PC-3 (cell line): ENCODE measurements at regions not wholly inside any gene's neighbourhood (a gene's known extent, or its start where the extent isn't known, plus 50 kb on each side); places are given as distances from the start of the nearest gene placed in this dataset.

Source experiments
- ATAC-seq: fragments of 200-7000 bp; cut with Tn5 transposase; 2 replicates; pipeline ENCODE4 v1.9.1; 2020; ENCODE audit warnings: mild to moderate bottlenecking, moderate library complexity
- BruUV-seq: library from RNA; stranded (reverse); fragments of 400-500 nt; replicated peaks from 2 replicates; lab custom pipeline; 2021; lab: Mats Ljungman, UMichigan
- CTCF ChIA-PET: fragments of 300-600 bp; sonication (Branson Sonifier 250); formaldehyde crosslinking; loops from one replicate; lab custom pipeline; 2022; ENCODE audit warnings: antibody characterized with exemption; lab: Charles Lee
- POLR2A ChIA-PET: fragments of 300-600 bp; sonication (Branson Sonifier 250); formaldehyde crosslinking; loops from one replicate; lab custom pipeline; 2022; ENCODE audit warnings: antibody characterized with exemption; ENCODE audit not compliant: unreplicated experiment; lab: Charles Lee
- DNase-seq: peaks from one replicate; pipeline ENCODE4 v3.0.0-alpha.2; 2015
- H2AFZ ChIP-seq: fragments of 300-600 bp; sonication (generic); 2 replicates; pipeline ENCODE4 v1.6.0; 2016; ENCODE audit warnings: antibody characterized with exemption, low read length
- H3F3A ChIP-seq: fragments of 300-600 bp; sonication (generic); one replicate; pipeline ENCODE4 v1.6.0; 2017; ENCODE audit warnings: antibody characterized with exemption, low read length, control low read depth, mild to moderate bottlenecking; ENCODE audit not compliant: unreplicated experiment
- H3K27ac ChIP-seq: fragments of 300-600 bp; sonication (generic); 2 replicates; pipeline ENCODE4 v1.5.1; 2016; ENCODE audit warnings: mild to moderate bottlenecking, low read length
- H3K27me3 ChIP-seq: fragments of 300-600 bp; sonication (generic); 2 replicates; pipeline ENCODE4 v1.6.1; 2016; ENCODE audit warnings: low read length, mixed read lengths
- H3K36me3 ChIP-seq: fragments of 300-600 bp; sonication (generic); 2 replicates; pipeline ENCODE4 v1.6.1; 2016; ENCODE audit warnings: low read depth, mixed run types, low read length, mixed read lengths
- H3K4me1 ChIP-seq: fragments of 300-600 bp; sonication (generic); 2 replicates; pipeline ENCODE4 v1.5.1; 2016; ENCODE audit warnings: low read length; ENCODE audit not compliant: insufficient read depth
- H3K4me2 ChIP-seq: fragments of 300-600 bp; sonication (generic); 2 replicates; pipeline ENCODE4 v1.6.0; 2016; ENCODE audit warnings: low read length
- H3K4me3 ChIP-seq: fragments of 300-600 bp; sonication (generic); 2 replicates; pipeline ENCODE4 v1.5.1; 2016; ENCODE audit warnings: mild to moderate bottlenecking, low read length, mixed read lengths
- H3K79me2 ChIP-seq: fragments of 300-600 bp; sonication (generic); 2 replicates; pipeline ENCODE4 v1.6.1; 2017; ENCODE audit warnings: low read length, mixed read lengths
- H3K9ac ChIP-seq: fragments of 300-600 bp; sonication (generic); 2 replicates; pipeline ENCODE4 v1.6.0; 2016; ENCODE audit warnings: mild to moderate bottlenecking, low read length
- H3K9me2 ChIP-seq: fragments of 300-600 bp; sonication (generic); replicated peaks from 2 replicates; pipeline ENCODE4 v1.6.1; 2016; ENCODE audit warnings: mixed run types, low read length, mixed read lengths
- H3K9me3 ChIP-seq: fragments of 300-600 bp; sonication (generic); 2 replicates; pipeline ENCODE4 v1.6.1; 2016; ENCODE audit warnings: low read length, mixed read lengths
- H4K20me1 ChIP-seq: fragments of 300-600 bp; sonication (generic); 2 replicates; pipeline ENCODE4 v1.6.1; 2016; ENCODE audit warnings: low read length, mixed read lengths
- EZH2 ChIP-seq: fragments of 300-600 bp; sonication (generic); IDR thresholded peaks from one replicate; pipeline ENCODE4 v1.6.1; 2017; ENCODE audit warnings: antibody characterized with exemption, mild to moderate bottlenecking, low read length; ENCODE audit not compliant: unreplicated experiment
- EZH2phosphoT487 ChIP-seq: fragments of 300-600 bp; sonication (generic); IDR thresholded peaks from 2 replicates; pipeline ENCODE4 v1.6.1; 2018; ENCODE audit warnings: mild to moderate bottlenecking, antibody characterized with exemption, low read length, borderline replicate concordance
- intact Hi-C: fragments of 100-400 bp; cut with micrococcal nuclease; formaldehyde crosslinking; loops from 2 replicates; pipeline ENCODE4 v1.9.0; 2023
- TF ChIP-seq, protein P1 (sequence below): fragments of 300-600 bp; sonication (generic); conservative IDR thresholded peaks from 2 replicates; pipeline ENCODE4 v1.5.1; 2017; ENCODE audit warnings: antibody characterized with exemption, low read depth, mild to moderate bottlenecking, low read length

DNA sequence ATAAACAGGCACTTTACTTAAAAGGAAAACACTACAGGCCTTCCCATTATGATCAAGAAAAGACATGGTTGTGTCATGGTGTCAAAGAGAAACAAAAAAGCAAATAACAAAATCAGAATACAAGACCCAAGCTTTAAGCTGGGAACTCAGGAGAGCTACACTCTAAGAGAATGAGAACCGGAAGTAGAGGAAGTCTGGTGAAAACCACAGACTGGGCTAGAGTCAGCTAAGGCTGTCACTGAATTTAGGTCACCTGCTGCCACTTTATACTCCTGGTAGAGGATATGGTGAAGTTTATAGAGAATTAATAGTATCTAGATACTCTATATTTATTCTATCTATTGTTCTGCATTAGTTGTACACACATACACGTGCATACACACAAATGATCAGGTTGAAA, 971.7 kb downstream of the FLRT2 start:
- ChIA-PET CTCF (no interaction called here), POLR2A (no interaction called here)
- Histone ChIP-seq H2AFZ (no peak overlapping the region), H3K4me3 (no peak overlapping the region), H3K4me2 (no peak overlapping the region), H3K9me3 (0 out of 2 replicates have a peak, but pooled peaks cover 7% of the 10 kb centered on the region), H3F3A (no peaks in the 10 kb centered on the region), H3K4me1 (no peaks in the 10 kb centered on the region), H3K9me2 (no peaks in the 10 kb centered on the region), H3K36me3 (no peaks in the 10 kb centered on the region), H3K9ac (no peak overlapping the region), H4K20me1 (no peaks in the 10 kb centered on the region), H3K27me3 (no peaks in the 10 kb centered on the region), H3K79me2 (no peaks in the 10 kb centered on the region), H3K27ac (no peak overlapping the region)
- intact Hi-C loops: no loop called here
- TF ChIP-seq, protein P1, sequence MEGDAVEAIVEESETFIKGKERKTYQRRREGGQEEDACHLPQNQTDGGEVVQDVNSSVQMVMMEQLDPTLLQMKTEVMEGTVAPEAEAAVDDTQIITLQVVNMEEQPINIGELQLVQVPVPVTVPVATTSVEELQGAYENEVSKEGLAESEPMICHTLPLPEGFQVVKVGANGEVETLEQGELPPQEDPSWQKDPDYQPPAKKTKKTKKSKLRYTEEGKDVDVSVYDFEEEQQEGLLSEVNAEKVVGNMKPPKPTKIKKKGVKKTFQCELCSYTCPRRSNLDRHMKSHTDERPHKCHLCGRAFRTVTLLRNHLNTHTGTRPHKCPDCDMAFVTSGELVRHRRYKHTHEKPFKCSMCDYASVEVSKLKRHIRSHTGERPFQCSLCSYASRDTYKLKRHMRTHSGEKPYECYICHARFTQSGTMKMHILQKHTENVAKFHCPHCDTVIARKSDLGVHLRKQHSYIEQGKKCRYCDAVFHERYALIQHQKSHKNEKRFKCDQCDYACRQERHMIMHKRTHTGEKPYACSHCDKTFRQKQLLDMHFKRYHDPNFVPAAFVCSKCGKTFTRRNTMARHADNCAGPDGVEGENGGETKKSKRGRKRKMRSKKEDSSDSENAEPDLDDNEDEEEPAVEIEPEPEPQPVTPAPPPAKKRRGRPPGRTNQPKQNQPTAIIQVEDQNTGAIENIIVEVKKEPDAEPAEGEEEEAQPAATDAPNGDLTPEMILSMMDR: no peak
- TF ChIP-seq EZH2phosphoT487 (no peak), EZH2 (no peak)
- no peak for DNase-seq
- no peak for ATAC-seq
- BruUV-seq: no TSS peak

DNA sequence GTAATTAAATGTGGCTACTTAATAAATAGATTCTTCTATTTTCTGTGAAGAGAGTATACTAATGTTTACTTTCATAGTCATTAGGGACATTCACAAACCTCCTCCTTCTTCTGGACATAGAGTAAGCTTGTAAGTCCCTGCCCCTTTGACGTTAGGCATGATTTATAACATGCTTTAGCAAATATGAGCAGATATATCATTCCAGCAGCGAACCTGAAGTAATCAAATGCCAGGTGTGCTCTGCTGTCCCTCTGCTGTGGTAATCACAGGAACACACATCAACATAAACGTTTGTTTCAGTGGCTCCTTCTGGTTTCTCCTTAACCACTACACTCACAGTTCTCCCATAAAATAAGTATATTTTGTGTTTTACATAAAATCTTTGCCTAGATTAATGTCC, 961.8 kb downstream of the FLRT2 start:
- ATAC-seq (no peak), DNase-seq (no peak)
- Histone ChIP-seq H3K27me3 (no peaks in the 10 kb centered on the region), H3K27ac (no peak overlapping the region), H3K9ac (no peak overlapping the region), H3K4me3 (no peak overlapping the region), H3K9me3 (peaks cover 17% of the 10 kb centered on the region; the same call in 1 of the 2 replicates), H3K79me2 (no peaks in the 10 kb centered on the region), H3K4me1 (no peaks in the 10 kb centered on the region), H3F3A (no peaks in the 10 kb centered on the region), H3K9me2 (no peaks in the 10 kb centered on the region), H2AFZ (no peak overlapping the region), H3K4me2 (no peak overlapping the region), H4K20me1 (no peaks in the 10 kb centered on the region), H3K36me3 (no peaks in the 10 kb centered on the region)
- ChIA-PET POLR2A (no interaction called here), CTCF (no interaction called here)
- TF ChIP-seq EZH2 (no peak), EZH2phosphoT487 (no peak)
- TF ChIP-seq, protein P1: no peak
- no TSS peak for BruUV-seq
- intact Hi-C loops: no loop called here

DNA sequence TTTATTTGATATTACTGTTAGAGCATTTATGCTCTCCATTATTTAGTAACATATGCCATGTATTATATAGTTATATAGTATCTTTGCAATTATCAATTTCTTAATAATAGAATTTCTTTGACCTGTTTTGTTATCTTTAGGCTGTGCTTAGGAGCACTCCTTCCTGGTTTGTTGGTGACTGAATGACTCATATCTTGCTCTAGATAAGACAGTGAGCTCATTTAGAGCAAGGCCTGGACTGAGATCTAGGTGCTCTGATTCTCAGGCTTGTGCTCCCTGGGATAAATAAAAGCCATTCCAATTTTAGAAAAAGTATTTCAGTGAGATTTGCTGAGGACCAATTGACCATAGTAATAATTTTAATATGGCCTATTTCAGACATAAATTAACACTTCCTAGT, 951.2 kb downstream of the FLRT2 start:
- Histone ChIP-seq H3K36me3 (no peaks in the 10 kb centered on the region), H3F3A (no peaks in the 10 kb centered on the region), H3K27ac (no peak overlapping the region), H3K4me3 (no peak overlapping the region), H3K4me2 (no peak overlapping the region), H3K27me3 (no peaks in the 10 kb centered on the region), H3K9ac (no peak overlapping the region), H3K9me3 (no peaks in the 10 kb centered on the region), H3K79me2 (no peaks in the 10 kb centered on the region), H3K9me2 (no peaks in the 10 kb centered on the region), H3K4me1 (no peaks in the 10 kb centered on the region), H4K20me1 (no peaks in the 10 kb centered on the region), H2AFZ (no peak overlapping the region)
- intact Hi-C loops: no loop called here
- DNase-seq (no peak), ATAC-seq (no peak)
- ChIA-PET POLR2A (no interaction called here), CTCF (no interaction called here)
- no TSS peak for BruUV-seq
- TF ChIP-seq EZH2: no peak
- TF ChIP-seq EZH2phosphoT487: no peak
- TF ChIP-seq, protein P1: no peak
